Neural cell (in vitro differentiated cells): ENCODE measurements at regions not wholly inside any gene's neighbourhood (a gene's known extent, or its start where the extent isn't known, plus 50 kb on each side); places are given as distances from the start of the nearest gene placed in this dataset.

Experiments
- CTCF ChIP-seq: fragments of 450-650 bp; IDR thresholded peaks from 2 replicates; pipeline ENCODE4 v1.5.1; 2014; ENCODE audit warnings: antibody characterized with exemption, mild to moderate bottlenecking, moderate library complexity; ENCODE audit not compliant: poor library complexity, severe bottlenecking
- EP300 ChIP-seq: fragments of 450-650 bp; conservative IDR thresholded peaks from 2 replicates; pipeline ENCODE4 v1.6.1; 2014; ENCODE audit warnings: antibody characterized with exemption, mild to moderate bottlenecking, moderate library complexity; ENCODE audit not compliant: poor library complexity, severe bottlenecking
- EZH2 ChIP-seq: fragments of 200-600, 300-800 bp; shearing (Covaris generic), sonication (generic); IDR thresholded peaks from 2 replicates; pipeline ENCODE4 v1.6.1; 2014; ENCODE audit warnings: antibody characterized with exemption, low read length, borderline replicate concordance, mild to moderate bottlenecking; ENCODE audit not compliant: insufficient read depth, poor library complexity, severe bottlenecking
- MXI1 ChIP-seq: fragments of 450-650 bp; conservative IDR thresholded peaks from 2 replicates; pipeline ENCODE4 v1.6.1; 2014; ENCODE audit warnings: antibody characterized with exemption, mild to moderate bottlenecking; ENCODE audit not compliant: poor library complexity, severe bottlenecking
- POLR2AphosphoS5 ChIP-seq: IDR thresholded peaks from 2 replicates; pipeline ENCODE4 v1.6.1; 2012
- RAD21 ChIP-seq: fragments of 450-650 bp; conservative IDR thresholded peaks from 2 replicates; pipeline ENCODE4 v1.6.1; 2014; ENCODE audit warnings: antibody characterized with exemption, mild to moderate bottlenecking, moderate library complexity
- REST ChIP-seq: IDR thresholded peaks from 2 replicates; pipeline ENCODE4 v1.6.1; 2012; ENCODE audit warnings: borderline replicate concordance
- SMC3 ChIP-seq: fragments of 450-650 bp; conservative IDR thresholded peaks from 2 replicates; pipeline ENCODE4 v1.6.1; 2014; ENCODE audit warnings: antibody characterized with exemption, mild to moderate bottlenecking, moderate library complexity; ENCODE audit not compliant: poor library complexity

- no peak for TF ChIP-seq CTCF
- TF ChIP-seq EP300, result no peak
- TF ChIP-seq RAD21, result no peak
- no peak for TF ChIP-seq SMC3
- TF ChIP-seq REST, result no peak
- no peak for TF ChIP-seq POLR2AphosphoS5
- no peak for TF ChIP-seq EZH2
- TF ChIP-seq MXI1, result no peak
Measured at GRCh38 chr1:57599236-57599994, 175.6 kb upstream of the DAB1 start.
